GM12874 (cell line): ENCODE measurements at regions not wholly inside any gene's neighbourhood (a gene's known extent, or its start where the extent isn't known, plus 50 kb on each side); places are given as distances from the start of the nearest gene placed in this dataset.
A peak's percentile ranks its signal among the peaks of the same experiment; 100 is the strongest.

ENCODE experiments used
- CTCF ChIP-seq: IDR thresholded peaks from 2 replicates; pipeline ENCODE4 v1.5.1; 2011; ENCODE audit warnings: low read depth, mild to moderate bottlenecking, control low read depth, low read length, moderate library complexity; ENCODE audit not compliant: insufficient read depth

- TF ChIP-seq CTCF, result no peak
These were observed 99.0 kb upstream of the TRPC4 start for GRCh38 chr13:37968555-37968954.

- no peak for TF ChIP-seq CTCF
These were observed 96.7 kb upstream of the TRPC4 start for GRCh38 chr13:37966266-37966665.

- peak; percentile 12; the same call in 1 of the 2 replicates for TF ChIP-seq CTCF
These were observed 90.9 kb upstream of the TRPC4 start for GRCh38 chr13:37960427-37960826.

- TF ChIP-seq CTCF, result no peak
These were observed 89.7 kb upstream of the TRPC4 start for GRCh38 chr13:37959284-37959683.

GRCh38 chr13:37956536-37956935, 87.0 kb upstream of the TRPC4 start:
- no peak for TF ChIP-seq CTCF

- no peak for TF ChIP-seq CTCF
These were observed 84.6 kb upstream of the TRPC4 start for GRCh38 chr13:37954191-37954590.

GRCh38 chr13:37953696-37954095, 84.1 kb upstream of the TRPC4 start:
- TF ChIP-seq CTCF, result no peak

- TF ChIP-seq CTCF, result no peak
These were observed 80.4 kb upstream of the TRPC4 start for GRCh38 chr13:37950016-37950415.
